ENCODE measurements at regions not wholly inside any gene's neighbourhood (a gene's known extent, or its start where the extent isn't known, plus 50 kb on each side); places are given as distances from the start of the nearest gene placed in this dataset.
A peak's percentile ranks its signal among the peaks of the same experiment; 100 is the strongest.

- DNase-seq (ENCODE audit: low spot score in 2 of 2) (no peak), ATAC-seq (no peak)
- Mint-ChIP-seq H3K27ac (no peak overlapping the region), H3K9me3 (no peaks in the 10 kb centered on the region), H3K36me3 (no peaks in the 10 kb centered on the region)
These were observed 230.9 kb upstream of the SFRP2 start for GRCh38 chr4:154019811-154020210.

DNA sequence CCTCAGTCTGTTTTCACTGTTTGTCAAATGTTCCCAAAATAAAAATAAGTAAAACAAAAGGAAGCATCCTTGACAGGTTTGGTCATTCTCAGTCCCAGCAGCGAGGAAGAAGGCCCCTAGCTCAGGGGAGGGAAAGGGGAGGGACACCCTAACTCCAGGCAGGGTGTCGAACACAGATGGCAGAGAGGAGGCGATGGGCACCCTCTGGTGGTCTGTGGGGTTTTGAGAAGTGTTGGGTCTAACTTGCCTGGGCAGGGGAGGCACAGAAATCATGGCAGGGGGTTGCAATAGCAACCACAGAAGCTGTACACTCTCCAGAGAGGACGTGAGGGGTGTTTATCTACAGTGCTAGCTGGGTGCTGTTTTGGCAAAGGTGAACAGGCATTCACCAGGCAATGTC, 229.8 kb upstream of the SFRP2 start:
- H3K27ac Mint-ChIP-seq, result no peak overlapping the region
- ATAC-seq (peak in 1 of 2 donors; percentile 58), DNase-seq (ENCODE audit: low spot score in 2 of 2) (peak in 1 of 2 donors; percentile 10)
- H3K9me3 Mint-ChIP-seq, result no peaks in the 10 kb centered on the region
- H3K36me3 Mint-ChIP-seq, result no peaks in the 10 kb centered on the region

- ATAC-seq, result no peak
- no peaks in the 10 kb centered on the region for H3K36me3 Mint-ChIP-seq
- no peak for DNase-seq (ENCODE audit: low spot score in 2 of 2)
- no peak overlapping the region for H3K27ac Mint-ChIP-seq
- H3K9me3 Mint-ChIP-seq, result no peaks in the 10 kb centered on the region
These were observed 226.7 kb upstream of the SFRP2 start for GRCh38 chr4:154015578-154015977.

DNA sequence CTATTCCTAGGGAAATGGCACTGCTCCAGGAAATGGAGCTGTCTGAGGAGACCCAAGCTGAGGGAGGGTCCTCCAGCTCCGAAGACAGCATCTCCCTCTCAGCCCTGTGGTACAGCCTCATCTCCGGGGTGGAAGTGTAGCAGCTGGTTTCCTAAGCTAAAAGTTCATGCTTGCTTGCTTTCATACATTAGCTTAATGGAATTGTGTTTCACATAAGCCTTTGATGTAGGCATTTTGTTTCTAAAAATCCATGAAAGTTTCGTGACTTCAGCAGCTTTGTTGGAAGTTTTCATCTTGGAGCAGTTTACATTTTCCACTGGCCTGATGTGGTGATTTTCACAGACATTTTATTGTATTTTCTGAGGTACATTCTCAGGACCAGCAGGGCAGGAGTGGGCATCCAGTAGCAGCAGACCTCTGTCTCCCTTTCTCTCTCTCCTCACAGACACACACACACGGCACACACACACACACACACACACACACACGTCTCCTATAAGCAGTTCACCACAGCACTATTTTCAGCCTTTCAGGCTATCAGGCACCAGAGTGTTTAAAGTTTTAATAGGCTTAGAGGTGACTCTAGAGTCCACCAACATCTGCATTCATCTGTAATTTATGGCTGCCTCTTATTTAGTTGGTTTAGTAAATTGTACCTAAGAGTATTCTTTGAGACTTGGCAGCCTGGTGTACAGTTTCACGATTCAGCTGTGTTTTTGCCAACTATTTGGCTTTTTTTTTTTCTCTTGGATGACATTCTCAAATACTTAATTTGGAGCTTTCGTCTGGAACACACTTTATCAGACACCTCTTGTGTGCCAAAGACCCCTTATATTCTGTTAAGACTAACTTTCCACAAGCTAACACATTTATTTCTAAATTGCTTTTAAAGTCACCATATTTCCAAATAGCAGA, 225.8 kb upstream of the SFRP2 start:
- Mint-ChIP-seq H3K36me3 (no peaks in the 10 kb centered on the region), H3K27ac (no peak overlapping the region), H3K9me3 (no peaks in the 10 kb centered on the region)
- DNase-seq (ENCODE audit: low spot score in 2 of 2), result no peak
- ATAC-seq, result no peak

DNA sequence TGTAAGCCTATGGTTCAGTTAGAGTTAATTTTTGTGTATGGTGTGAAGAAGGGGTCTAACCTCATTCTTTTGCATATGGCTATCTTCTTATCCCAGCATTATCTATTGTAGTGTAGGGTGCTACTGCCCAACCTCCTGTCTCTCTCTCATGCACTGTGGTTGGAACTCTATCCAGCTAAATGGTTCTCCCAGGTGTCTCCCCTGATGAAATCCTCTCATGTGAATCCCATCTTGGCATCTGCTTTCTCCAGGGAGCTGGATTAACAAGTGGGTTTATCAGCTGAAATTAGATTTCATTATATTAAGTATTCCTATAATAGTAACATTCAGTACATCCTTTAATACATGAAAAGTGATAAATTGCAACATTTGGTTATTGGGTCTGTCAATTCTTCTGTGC, 224.7 kb upstream of the SFRP2 start:
- no peak overlapping the region for H3K27ac Mint-ChIP-seq
- H3K9me3 Mint-ChIP-seq, result no peaks in the 10 kb centered on the region
- no peak for DNase-seq (ENCODE audit: low spot score in 2 of 2)
- ATAC-seq, result no peak
- H3K36me3 Mint-ChIP-seq, result no peaks in the 10 kb centered on the region

- Mint-ChIP-seq H3K9me3 (peaks cover 0 to 5% of the 10 kb centered on the region in 2 donors), H3K27ac (no peak overlapping the region), H3K36me3 (no peaks in the 10 kb centered on the region)
- DNase-seq (ENCODE audit: low spot score in 2 of 2), result no peak
- ATAC-seq, result no peak
These were observed 221.5 kb upstream of the SFRP2 start for GRCh38 chr4:154010371-154010770.

DNA sequence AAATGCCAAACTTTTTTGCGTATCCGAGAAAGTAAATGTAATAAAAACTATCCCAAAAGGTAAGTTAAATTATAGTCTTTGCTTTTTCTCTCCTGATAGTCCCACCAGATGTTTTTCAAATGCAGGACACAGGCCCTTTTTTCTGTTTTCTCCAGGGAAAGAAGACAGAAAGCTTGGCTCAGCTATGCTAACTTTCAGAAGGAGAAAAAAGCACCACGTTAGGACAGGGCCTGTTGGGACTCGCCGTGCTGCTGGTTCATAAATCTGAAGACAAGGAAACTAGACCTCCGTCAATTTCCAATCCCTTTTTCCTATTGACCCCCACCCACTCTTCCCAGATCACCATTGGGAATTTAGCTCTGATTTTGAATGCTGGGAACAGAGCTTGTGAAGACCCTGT, 220.9 kb upstream of the SFRP2 start:
- ATAC-seq (no peak), DNase-seq (ENCODE audit: low spot score in 2 of 2) (no peak)
- Mint-ChIP-seq H3K9me3 (peaks cover 0 to 5% of the 10 kb centered on the region in 2 donors), H3K27ac (no peak overlapping the region), H3K36me3 (no peaks in the 10 kb centered on the region)

DNA sequence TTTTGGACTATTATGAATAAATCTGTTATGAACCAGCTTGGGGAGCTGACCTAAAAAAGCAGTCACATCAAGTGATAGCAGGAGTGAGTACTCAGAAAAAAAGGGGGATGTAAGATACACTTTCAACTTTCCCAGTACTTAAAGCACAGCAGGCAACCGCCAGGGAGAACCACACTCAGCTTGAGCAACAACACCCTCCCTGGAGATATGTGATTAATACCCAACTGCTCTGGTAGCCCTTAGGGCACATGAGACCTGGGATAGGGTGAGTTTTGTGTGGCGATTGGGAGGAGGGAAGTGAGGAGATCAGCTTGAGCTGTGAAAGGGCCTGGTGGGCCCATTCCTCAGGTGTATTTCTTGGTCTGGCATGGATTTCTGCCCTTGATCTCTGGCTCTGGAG, 220.3 kb upstream of the SFRP2 start:
- Mint-ChIP-seq H3K9me3 (peaks cover 0 to 5% of the 10 kb centered on the region in 2 donors), H3K27ac (no peak overlapping the region), H3K36me3 (no peaks in the 10 kb centered on the region)
- no peak for ATAC-seq
- no peak for DNase-seq (ENCODE audit: low spot score in 2 of 2)

DNA sequence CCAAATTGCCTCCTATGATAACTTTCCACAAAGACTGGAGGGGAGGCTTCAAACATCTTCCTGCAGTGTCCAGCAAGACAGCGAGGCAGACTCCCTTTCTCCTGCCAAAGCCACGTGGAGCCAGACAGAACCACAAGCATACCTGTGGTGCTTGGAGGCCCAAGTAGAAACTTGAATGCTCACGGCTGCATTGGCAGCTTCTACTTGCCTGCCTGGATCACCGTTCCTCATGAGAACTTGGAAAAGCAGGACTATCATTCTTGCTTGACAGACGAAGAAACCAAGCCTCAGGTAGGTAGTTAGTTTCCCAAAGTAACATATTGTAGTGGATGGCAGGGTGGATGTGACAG, 216.3 kb upstream of the SFRP2 start:
- no peaks in the 10 kb centered on the region for H3K36me3 Mint-ChIP-seq

GRCh38 chr4:154004507-154005170, 215.8 kb upstream of the SFRP2 start:
- DNase-seq (ENCODE audit: low spot score in 2 of 2), result no peak
- Mint-ChIP-seq H3K27ac (no peak overlapping the region), H3K36me3 (no peaks in the 10 kb centered on the region)

More for the DNA sequence above, 216.3 kb upstream of the SFRP2 start:
- no peak for DNase-seq (ENCODE audit: low spot score in 2 of 2)
- Mint-ChIP-seq H3K27ac (no peak overlapping the region), H3K9me3 (peaks cover 0 to 5% of the 10 kb centered on the region in 2 donors)
- no peak for ATAC-seq

GRCh38 chr4:154004016-154004415, 215.1 kb upstream of the SFRP2 start:
- DNase-seq (ENCODE audit: low spot score in 2 of 2), result no peak
- H3K9me3 Mint-ChIP-seq, result peaks cover 0 to 5% of the 10 kb centered on the region in 2 donors
- H3K27ac Mint-ChIP-seq, result no peak overlapping the region
- ATAC-seq, result no peak
- no peaks in the 10 kb centered on the region for H3K36me3 Mint-ChIP-seq

More at GRCh38 chr4:154004507-154005170, 215.8 kb upstream of the SFRP2 start:
- H3K9me3 Mint-ChIP-seq, result peaks cover 0 to 5% of the 10 kb centered on the region in 2 donors
- ATAC-seq, result no peak

GRCh38 chr4:154003378-154003777, 214.5 kb upstream of the SFRP2 start:
- DNase-seq (ENCODE audit: low spot score in 2 of 2) (no peak), ATAC-seq (no peak)
- Mint-ChIP-seq H3K9me3 (peaks cover 0 to 5% of the 10 kb centered on the region in 2 donors), H3K27ac (no peak overlapping the region), H3K36me3 (no peaks in the 10 kb centered on the region)

DNA sequence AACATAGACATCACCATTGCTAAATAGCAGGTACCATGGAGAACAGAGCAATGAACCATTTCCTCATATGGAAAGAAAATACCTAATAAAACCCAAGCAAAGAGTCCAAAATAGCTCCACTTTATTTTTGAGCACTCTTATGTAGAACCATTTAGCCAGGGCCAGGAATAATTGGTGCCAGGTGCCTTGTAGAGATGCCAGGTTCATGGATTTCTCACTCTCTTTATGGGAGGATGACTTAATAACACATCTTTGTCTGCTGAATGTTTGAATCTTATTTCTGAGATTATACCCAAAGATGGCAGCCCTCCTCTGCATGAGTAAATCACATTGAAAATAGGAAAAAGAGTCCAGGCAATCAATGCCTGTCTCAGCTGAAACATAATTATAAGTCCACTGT, 212.3 kb upstream of the SFRP2 start:
- peaks cover 10 to 12% of the 10 kb centered on the region in 2 donors for H3K9me3 Mint-ChIP-seq
- DNase-seq (ENCODE audit: low spot score in 2 of 2) (no peak), ATAC-seq (no peak)
- no peak overlapping the region for H3K27ac Mint-ChIP-seq
- H3K36me3 Mint-ChIP-seq, result peaks cover 8 to 10% of the 10 kb centered on the region in 2 donors

GRCh38 chr4:153997516-153997915, 208.6 kb upstream of the SFRP2 start:
- Mint-ChIP-seq H3K9me3 (peaks cover 12% of the 10 kb centered on the region in 2 donors), H3K36me3 (peaks cover 10 to 11% of the 10 kb centered on the region in 2 donors), H3K27ac (no peak overlapping the region)
- DNase-seq (ENCODE audit: low spot score in 2 of 2) (no peak), ATAC-seq (no peak)

DNA sequence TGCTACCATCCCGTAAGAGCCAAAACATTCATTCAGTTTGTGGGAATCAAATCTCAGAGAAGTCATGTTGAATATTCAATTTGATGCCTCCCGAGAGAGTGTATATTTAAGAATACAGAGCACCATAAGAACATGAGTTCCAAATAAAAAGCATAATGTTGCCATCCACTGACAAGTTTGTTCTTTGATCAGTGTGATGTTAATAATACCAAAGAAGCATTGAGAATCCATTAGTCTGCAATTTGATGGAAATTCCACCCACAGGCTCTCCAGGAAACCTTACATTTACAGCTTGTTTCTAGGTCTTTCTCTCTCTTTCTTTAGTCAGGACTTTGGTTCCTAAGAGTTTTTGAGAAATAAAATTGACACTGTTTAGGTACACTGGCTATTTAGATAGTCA, 200.6 kb upstream of the SFRP2 start:
- ATAC-seq (no peak), DNase-seq (ENCODE audit: low spot score in 2 of 2) (no peak)
- Mint-ChIP-seq H3K36me3 (no peaks in the 10 kb centered on the region), H3K9me3 (peaks cover 0 to 7% of the 10 kb centered on the region in 2 donors), H3K27ac (no peak overlapping the region)

DNA sequence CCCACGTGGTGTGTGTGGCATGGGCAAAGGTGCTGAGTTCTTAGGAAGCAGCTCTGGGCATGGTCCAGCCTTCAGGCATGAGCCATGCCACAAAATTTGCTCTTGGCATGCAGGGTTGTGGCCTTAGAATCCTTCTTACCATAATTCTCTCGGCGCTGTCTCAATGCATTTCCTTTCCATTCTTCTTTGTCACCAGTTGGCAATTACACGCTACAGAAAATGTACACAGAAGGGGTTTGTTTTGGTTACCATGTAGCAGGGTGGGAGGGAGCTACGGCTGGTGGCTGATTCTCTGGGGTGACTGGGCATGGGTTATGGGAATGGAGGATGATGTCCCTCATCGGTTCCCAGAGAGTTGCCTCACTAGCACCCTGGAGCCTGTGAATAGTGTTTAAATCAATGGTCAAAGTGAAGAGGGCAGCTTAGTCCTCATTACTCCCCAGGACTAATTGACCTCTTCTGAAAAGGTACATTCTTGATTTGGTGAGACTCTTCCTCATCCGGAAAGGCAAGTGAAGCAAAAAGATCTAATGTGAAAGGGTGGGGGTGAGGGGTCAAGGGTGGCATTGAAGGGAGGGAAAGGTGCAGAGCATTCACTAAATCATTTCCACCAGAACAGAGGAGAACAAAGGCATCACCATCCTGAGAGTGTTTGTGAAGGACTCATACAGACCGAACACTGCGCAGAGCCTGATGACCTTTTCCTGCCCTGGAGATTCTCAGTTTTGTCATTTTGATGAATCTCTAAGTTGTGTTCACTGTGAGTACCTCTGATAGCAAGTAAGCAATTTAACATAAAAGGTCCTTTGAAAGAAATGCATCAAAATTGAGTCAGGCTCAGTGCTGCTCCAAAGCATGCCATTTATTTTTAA, 199.8 kb upstream of the SFRP2 start:
- H3K9me3 Mint-ChIP-seq, result peaks cover 0 to 7% of the 10 kb centered on the region in 2 donors
- no peak overlapping the region for H3K27ac Mint-ChIP-seq
- DNase-seq (ENCODE audit: low spot score in 2 of 2) (no peak), ATAC-seq (no peak)
- no peaks in the 10 kb centered on the region for H3K36me3 Mint-ChIP-seq

DNA sequence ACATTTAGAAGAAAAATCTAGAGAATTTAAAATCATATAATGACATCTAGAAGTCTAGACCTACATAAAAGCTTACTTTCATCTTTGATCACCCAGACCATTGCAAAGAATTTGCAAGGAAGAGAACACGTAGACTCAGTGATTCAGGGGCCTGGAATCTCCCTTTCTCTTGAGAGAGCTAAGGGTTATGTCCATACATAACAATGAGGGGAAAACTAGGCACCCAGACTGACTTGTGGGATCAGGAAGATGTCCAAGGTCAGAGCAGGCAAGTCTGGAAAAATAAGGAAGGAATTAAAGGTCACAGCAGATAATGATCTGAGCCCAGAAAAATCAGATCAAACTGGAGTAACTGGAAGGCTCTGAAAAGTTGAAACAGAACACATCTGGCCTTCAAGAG, 198.4 kb upstream of the SFRP2 start:
- DNase-seq (ENCODE audit: low spot score in 2 of 2) (no peak), ATAC-seq (no peak)
- no peak overlapping the region for H3K27ac Mint-ChIP-seq
- H3K9me3 Mint-ChIP-seq, result peaks cover 4 to 15% of the 10 kb centered on the region in 2 donors
- H3K36me3 Mint-ChIP-seq, result peaks cover 7 to 9% of the 10 kb centered on the region in 2 donors
